GM19035 (cell line): ENCODE measurements at regions not wholly inside any gene's neighbourhood (a gene's known extent, or its start where the extent isn't known, plus 50 kb on each side); places are given as distances from the start of the nearest gene placed in this dataset.
"Not testable (repeated sequence)": the region's sequence is repeated elsewhere in the genome, so short reads cannot be mapped to it uniquely, and the experiment has no call there.

Experiments
- ATAC-seq: cut with Tn5 transposase; IDR thresholded peaks from one replicate; pipeline ENCODE4 v1.9.1; 2021; ENCODE audit not compliant: unreplicated experiment

DNA sequence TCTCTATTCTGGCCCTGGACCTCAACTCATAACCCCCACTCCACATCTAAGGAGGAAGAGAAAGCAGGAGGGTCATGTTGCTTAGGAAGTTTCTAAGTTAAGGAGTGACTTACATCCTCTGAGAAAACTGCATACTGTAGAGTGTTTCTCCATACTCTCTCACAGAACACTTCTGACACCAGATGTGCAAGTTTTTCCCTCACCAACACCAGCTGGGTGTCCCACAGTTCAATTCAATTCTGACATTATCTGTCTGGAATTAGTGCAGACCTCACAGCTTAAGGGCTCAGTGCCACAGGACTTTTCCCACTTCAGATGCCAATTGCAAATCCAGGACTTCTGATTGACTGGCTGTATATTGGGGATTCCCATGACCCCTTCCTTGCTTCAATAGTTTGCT, 89.0 kb upstream of the SFRP2 start:
- ATAC-seq, result no peak

DNA sequence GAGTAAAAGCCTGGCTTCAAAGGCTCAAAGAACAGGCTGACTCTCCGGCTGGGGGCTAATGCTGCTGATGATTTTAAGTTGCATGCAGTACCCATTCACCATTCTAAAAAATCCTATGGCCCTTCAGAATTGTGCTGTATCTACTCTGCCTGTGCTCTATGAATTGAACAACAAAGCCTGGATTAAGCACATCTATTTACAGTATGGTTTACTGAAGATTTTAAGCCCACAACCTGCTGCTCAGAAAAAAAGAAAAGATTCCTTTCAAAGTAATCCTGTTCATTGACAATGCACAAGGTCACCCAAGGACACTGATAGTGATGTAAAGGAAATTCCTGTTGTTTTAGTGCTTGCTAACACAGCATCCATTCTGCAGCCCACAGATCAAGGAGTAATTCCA, 84.9 kb upstream of the SFRP2 start:
- ATAC-seq, result no peak

DNA sequence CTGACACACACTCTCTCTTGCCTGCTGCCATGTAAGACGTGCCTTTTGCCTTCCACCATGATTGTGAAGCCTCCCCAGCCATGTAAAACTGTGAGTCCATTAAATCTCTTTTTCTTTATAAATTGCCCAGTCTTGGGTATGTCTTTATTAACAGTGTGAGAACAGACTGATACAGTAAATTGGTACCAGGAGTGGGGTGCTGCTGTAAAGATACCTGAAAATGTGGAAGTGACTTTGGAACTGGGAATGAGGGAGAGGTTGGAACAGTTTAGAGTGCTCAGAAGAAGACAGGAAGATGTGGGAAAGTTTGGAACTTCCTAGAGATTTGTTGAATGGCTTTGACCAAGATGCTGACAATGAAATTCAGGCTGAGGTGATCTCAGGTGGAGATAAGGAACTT, 77.9 kb upstream of the SFRP2 start:
- ATAC-seq, result not testable (repeated sequence)

DNA sequence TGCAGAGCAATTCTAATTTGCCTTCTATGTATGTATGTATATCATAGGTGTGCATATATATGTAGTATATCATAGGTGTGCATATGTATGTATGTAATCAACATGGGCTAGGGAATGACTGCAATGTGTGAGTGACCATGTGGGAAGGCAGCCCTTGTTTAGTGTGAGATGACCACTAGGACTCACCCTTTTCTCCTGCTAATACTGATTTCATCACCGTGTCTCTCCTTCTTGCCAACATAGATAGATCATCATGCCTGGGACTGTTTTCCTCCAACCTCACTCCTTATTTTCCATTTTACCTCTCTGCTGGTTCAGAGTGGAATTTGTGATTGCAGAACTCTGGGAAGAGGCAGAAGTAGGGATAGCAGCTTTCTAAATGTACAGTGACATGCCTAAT, 63.6 kb upstream of the SFRP2 start:
- ATAC-seq, result no peak

DNA sequence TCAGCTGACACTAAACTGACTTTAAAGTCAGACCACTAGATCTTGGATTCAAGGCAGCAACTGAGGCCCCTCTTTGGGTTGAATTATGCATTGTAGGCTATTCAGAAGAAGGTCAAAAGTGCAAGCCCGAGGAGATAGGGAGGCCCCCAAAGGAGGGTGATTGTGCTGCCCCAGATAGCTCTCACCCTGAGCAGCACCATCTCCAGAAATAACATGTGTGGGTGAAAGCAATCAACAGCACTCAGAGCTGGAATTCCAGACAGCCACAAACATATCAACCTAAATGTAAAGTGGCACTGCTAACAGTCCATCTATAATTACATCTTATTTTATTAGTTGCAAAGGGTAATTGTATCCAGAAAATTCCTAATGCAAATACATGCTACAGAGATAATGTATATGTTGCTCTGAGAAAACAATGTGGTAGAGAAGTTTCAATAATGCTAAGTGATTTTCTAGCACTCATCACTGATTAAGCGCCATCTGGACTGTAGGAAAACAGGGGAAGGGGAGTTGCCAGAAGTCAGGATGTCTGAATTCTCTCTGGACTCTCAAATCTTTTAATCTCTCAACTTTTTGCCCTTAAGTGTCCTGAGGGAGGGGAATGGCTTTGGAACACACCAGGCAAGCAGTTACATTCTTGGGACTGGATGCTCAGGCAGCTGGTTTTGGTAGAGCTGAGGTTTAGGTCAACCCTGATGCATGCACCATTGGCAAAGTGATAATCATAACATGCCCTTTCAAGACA, 61.8 kb upstream of the SFRP2 start:
- ATAC-seq, result no peak

DNA sequence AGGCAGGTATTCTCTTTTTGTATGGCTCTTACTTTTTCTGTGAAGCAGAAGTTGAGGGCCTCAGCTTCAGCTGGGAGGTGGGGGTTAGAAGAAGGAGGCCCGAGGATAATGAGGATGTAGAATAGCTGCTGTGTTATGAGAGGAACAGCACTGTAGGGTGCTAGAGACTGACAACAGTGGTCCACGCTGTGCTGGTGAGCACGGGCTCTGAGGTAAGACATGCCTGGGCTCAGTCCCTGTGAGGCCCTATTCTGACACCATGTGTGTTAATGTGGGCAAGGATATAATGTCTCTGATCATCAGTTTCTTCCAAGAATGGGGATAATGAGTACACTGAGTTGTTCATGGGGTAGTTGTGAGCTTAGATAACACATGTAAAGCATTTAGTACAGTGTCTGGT, 55.3 kb upstream of the SFRP2 start:
- ATAC-seq, result no peak
